IPS-NIHi11 (cell line): ENCODE measurements at regions not wholly inside any gene's neighbourhood (a gene's known extent, or its start where the extent isn't known, plus 50 kb on each side); places are given as distances from the start of the nearest gene placed in this dataset.

ENCODE experiments used
- DNase-seq: peaks from one replicate; pipeline ENCODE4 v3.0.0; 2012; ENCODE audit warnings: mixed read lengths, low spot score

- no peak for DNase-seq
These were observed 126.8 kb upstream of the PSMD7 start for GRCh38 chr16:74169687-74170376.

GRCh38 chr16:74169066-74169465 lies 127.5 kb upstream of the PSMD7 start:
- no peak for DNase-seq

- no peak for DNase-seq
These were observed 128.2 kb upstream of the PSMD7 start for GRCh38 chr16:74168445-74168844.

- no peak for DNase-seq
These were observed 130.2 kb upstream of the PSMD7 start for GRCh38 chr16:74166456-74166855.

- no peak for DNase-seq
These were observed 131.0 kb upstream of the PSMD7 start for GRCh38 chr16:74165566-74166080.

- no peak for DNase-seq
These were observed 135.9 kb upstream of the PSMD7 start for GRCh38 chr16:74160759-74161158.

- no peak for DNase-seq
These were observed 142.8 kb upstream of the PSMD7 start for GRCh38 chr16:74153773-74154172.

GRCh38 chr16:74146643-74147042 lies 150.0 kb upstream of the PSMD7 start:
- no peak for DNase-seq

- DNase-seq, result no peak
These were observed 153.4 kb upstream of the PSMD7 start for GRCh38 chr16:74143171-74143570.

- no peak for DNase-seq
These were observed 155.6 kb upstream of the PSMD7 start for GRCh38 chr16:74141015-74141414.

- no peak for DNase-seq
These were observed 156.1 kb upstream of the PSMD7 start for GRCh38 chr16:74140557-74140956.

- DNase-seq, result no peak
These were observed 172.8 kb upstream of the PSMD7 start for GRCh38 chr16:74123826-74124225.

- DNase-seq, result no peak
These were observed 173.4 kb upstream of the PSMD7 start for GRCh38 chr16:74123195-74123594.

GRCh38 chr16:74117798-74118197 lies 178.8 kb upstream of the PSMD7 start:
- peak; percentile 23 for DNase-seq

GRCh38 chr16:74113545-74113944 lies 183.1 kb upstream of the PSMD7 start:
- DNase-seq, result no peak

GRCh38 chr16:74111456-74111982 lies 185.1 kb upstream of the PSMD7 start:
- no peak for DNase-seq

- DNase-seq, result peak; percentile 52
These were observed 188.6 kb upstream of the PSMD7 start for GRCh38 chr16:74107795-74108610.

GRCh38 chr16:74104022-74104421 lies 192.6 kb upstream of the PSMD7 start:
- no peak for DNase-seq

- DNase-seq, result no peak
These were observed 195.1 kb upstream of the PSMD7 start for GRCh38 chr16:74101379-74102137.

- peak; percentile 16 for DNase-seq
These were observed 196.0 kb upstream of the PSMD7 start for GRCh38 chr16:74100395-74101326.

GRCh38 chr16:74099530-74099929 lies 197.1 kb upstream of the PSMD7 start:
- peak; percentile 10 for DNase-seq
